Forelimb muscle (tissue), 1 donor: ENCODE measurements at regions not wholly inside any gene's neighbourhood (a gene's known extent, or its start where the extent isn't known, plus 50 kb on each side); places are given as distances from the start of the nearest gene placed in this dataset.
"Not testable (repeated sequence)": the region's sequence is repeated elsewhere in the genome, so short reads cannot be mapped to it uniquely, and the experiment has no call there.

Experiments used
- DNase-seq: peaks from one replicate; pipeline ENCODE4 v3.0.0-alpha.2; 2013; ENCODE audit warnings: low read depth

DNA sequence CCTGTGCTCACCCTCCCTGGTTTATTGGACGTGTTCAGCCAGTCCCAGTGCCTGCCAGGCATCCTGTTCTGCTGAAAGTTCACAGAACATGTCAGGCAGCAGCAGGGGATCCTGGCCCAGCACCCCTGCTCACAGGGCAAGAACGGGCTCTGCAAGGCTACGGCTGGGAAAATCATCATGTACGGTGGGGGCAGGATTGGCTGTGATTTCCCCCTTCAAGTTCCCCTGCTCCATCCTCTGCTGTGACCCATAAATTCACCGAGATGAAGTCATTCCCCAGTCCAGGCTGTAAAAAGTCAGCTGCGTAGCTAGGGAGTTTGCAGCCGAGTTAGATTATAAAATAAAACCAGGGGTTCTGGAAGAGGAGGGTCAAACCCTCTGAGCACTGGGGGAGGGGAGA, 484.1 kb upstream of the ZMIZ1 start:
- DNase-seq = no peak

DNA sequence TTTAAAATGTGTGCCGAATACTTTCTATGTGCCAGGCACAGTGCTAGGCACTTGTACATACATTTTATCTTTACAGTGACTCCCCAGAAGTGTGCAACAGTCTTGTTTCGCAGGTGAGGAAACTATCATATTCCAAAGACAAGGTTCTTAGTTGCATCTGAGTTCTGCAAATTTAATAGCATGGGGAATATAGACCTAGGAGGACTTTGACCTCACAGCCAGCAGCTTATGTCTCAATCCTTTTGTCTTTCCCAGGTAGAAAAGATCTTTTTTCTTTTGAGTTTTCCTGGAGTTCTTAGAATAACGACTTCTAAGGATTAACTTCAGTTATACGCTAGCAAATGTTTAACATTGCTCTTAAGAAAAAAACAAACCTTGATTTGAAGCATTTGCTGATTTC, 482.8 kb upstream of the ZMIZ1 start:
- DNase-seq = no peak

DNA sequence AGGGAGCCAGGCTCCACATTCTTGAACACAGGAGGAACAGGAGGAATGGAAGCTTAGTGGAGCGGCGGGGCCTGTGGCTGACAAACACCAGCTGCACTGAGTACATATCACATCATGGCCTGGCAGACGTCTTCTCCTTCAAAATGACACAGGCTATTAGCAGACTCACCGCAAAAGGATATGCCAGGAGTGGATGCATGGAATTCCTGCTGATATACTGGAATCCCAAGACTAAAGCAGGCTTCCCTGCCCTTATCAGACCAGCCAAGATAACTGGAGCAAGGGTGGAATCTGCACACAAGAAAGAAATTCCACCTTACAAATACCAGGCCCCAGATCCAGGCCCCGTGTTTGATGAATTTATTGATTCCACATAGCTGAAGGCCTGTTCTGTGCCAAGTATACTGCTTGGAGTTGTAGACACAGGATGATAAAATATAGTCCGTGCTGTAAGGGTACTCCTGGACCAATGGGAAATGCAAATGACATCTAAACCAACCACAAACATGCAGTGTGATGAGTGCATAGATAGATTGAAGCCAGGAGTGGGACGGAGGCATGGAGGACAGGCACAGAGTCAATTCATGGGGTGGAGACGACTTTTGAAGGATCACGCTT, 480.5 kb upstream of the ZMIZ1 start:
- no peak for DNase-seq

DNA sequence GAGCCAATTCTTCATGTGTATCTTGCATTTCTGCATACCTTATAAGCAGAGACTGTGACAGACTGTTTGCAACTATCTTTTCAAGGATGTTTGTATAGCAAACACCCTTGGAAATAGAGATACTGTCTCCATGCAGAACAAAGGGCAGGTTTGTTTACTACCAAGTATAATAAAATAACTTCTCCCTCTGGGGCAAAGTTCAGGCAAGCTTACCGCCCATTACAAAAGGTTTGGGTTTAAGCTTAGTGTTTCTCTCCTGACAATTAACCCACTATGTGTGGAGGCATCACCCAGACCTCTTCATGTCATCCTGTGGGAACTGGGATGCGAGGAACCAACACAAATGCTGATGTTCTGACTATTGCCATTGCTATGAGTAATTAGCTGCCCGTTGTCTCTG, 479.1 kb upstream of the ZMIZ1 start:
- DNase-seq = no peak

- no peak for DNase-seq
Observed at GRCh38 chr10:78591066-78591465, 477.7 kb upstream of the ZMIZ1 start.

GRCh38 chr10:78594559-78595268, 474.1 kb upstream of the ZMIZ1 start:
- no peak for DNase-seq

- no peak for DNase-seq
Observed at GRCh38 chr10:78595269-78595619, 473.5 kb upstream of the ZMIZ1 start.

- DNase-seq = no peak
Observed at GRCh38 chr10:78596556-78596955, 472.2 kb upstream of the ZMIZ1 start.

DNA sequence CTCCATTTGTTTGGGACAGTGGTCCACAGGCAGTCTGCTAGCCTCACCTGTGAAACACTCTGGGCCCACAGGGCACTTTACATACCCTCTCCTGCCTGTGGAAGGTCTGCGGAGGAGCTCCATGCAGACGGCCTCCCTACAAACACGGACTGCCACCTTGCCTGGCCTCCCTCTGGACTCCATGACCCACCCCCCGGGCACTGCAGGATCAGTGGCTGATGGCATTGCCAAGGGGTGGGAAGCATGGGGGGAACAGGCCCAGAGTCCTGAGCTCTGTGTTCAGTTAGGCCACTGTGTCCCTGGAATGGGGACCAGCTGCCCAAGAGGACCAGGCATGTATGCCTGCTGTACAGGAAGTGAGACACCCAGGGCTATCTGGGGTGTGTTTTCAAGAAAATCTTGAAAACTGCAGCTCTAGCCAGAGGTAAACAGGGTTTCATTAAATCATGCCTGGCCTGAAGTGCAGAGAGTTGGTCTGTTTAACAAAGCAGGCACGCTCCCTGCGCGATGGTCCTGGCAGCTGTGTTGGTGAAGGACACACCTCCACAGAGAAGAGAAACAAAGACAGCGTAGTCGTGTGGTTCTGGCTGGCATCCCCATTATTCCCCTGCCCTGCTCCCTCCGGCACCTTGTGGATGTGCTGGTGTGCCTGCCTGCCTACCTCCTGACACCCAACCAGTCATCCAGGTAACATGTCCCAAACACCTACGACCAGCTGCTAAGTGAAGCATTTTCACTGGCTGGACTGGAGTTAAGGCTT, 470.8 kb upstream of the ZMIZ1 start:
- no peak for DNase-seq

DNA sequence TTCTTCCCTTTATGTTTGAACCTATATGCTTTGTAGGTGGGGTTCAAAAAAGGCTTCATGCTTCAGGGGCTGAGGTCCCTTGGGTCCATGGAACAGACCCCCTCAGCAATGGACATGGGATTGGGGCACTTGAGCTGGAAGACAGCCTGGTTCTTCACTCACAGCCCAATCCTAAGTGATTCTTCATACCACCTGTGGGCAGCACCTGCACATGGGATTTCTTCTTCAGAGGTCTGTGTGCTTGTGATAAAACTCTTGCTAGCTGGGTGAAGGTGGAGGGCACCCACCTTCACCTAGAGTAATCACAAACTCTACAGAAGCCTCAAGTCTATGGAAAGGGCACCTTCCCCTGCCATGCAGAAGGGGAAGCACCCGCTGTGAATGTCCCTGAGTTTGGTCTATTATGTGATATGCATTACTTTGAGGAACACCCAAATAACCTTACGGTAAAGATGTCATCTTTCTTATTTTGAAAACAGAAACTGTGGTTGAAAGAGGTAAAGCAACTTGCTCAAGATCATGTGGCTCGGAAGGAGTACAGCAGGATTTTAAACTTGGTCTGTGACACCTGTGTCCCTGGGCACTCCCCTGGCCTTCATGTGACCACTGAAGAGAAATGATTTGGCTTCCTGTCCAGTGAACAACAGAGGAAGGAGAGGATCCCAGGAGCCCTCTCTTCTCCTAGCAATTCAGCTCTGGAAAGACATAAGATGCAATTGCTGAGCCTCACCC, 469.5 kb upstream of the ZMIZ1 start:
- no peak for DNase-seq

GRCh38 chr10:78600121-78600665, 468.6 kb upstream of the ZMIZ1 start:
- DNase-seq = no peak

GRCh38 chr10:78600740-78601139, 468.0 kb upstream of the ZMIZ1 start:
- DNase-seq = no peak

DNA sequence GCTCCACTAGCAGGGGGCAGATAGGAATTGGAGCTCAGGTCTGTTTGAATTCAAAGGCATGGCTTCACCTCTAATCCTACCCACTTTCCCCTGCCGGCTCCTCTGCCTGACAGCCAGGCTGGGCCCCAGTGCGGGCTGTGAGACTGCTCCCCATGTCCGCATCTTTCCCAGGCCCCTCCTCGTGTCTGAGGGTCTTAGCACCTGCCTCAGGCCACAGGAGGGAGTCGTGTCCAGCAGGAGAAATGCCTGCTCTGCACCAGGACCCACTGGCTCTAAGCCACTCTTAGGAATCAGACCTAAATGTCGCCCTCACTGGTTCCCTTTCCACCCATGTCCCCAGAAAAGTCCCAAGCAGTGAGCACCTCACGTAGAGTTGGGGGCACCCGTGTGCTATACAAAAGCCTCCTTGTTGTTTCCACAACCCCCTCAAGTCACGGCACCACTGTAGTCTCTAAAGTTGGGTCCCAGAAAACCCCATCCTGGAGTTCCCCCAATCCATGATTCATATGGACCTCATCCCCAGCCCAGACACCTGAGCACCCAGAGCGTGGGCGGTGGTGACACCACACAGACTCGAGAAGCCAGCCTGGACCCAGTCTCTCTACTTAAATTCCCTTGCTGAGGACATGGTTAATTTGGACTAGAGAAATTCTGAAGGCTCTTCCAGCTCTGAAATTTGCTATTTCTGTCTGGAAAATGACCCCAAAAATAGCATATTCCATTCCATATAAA, 466.4 kb upstream of the ZMIZ1 start:
- no peak for DNase-seq

GRCh38 chr10:78604286-78604685, 464.5 kb upstream of the ZMIZ1 start:
- DNase-seq = no peak

DNA sequence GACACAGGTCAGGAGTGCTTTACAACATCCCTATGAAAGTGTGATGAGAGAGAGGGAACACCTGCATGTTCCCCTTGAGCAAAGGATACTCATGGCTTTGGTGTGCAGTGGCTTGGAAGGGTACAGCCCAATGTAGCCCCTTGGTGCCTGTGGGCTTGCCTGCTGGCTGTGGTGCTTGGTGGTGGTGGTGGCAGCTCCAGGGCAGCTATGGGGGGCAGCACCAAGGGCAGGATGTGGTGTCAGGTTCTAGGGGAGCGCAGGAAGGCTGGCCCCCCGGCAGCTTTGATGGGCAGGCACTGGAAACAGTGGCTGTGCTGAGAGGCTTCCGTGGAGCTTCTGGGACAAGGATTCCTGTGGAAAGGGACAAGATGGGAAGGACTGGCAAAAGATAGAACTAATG, 464.0 kb upstream of the ZMIZ1 start:
- no peak for DNase-seq

- no peak for DNase-seq
Observed at GRCh38 chr10:78605800-78606350, 462.9 kb upstream of the ZMIZ1 start.

- not testable (repeated sequence) for DNase-seq
Observed at GRCh38 chr10:78606766-78607165, 462.0 kb upstream of the ZMIZ1 start.

GRCh38 chr10:78609976-78610375, 458.8 kb upstream of the ZMIZ1 start:
- no peak for DNase-seq

DNA sequence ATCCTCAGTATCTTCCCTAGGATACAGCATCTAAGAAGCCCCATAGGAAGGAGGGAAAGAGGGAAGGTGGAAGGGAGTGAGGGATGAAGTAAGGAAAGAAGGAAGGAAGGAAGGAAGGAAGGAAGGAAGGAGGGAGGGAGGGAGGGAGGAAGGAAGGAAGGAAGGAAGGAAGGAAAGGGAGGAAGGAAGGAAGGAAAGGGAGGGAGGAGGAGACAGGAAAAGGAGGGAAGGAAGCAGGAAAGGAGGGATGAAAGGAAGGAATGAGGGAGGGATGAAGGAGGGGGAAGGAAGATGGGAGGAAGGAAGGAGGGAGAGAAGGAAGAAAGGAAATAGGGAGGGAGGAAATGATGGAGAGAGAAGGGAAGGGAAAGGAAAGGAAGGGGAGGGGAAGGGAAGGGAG, 455.6 kb upstream of the ZMIZ1 start:
- DNase-seq = no peak

DNA sequence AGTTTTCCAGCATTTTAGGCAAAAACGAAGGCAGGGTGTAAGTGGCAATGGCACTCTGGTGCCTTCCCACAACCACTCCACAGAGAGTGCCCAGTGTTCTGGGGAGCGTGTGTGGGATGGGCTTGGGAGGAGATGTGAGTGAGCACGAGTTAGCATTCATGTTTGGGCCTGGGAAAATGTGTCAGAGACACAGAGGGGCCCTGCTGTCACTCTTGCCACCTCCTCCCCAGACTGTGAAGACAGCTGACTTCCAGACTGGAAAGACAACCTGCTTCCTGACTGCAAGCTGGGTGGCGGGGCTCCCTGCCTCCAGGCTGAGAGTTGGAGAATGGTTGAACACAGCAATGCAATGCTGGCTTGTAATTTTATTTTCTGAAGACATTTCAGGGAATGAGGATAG, 454.5 kb upstream of the ZMIZ1 start:
- DNase-seq = no peak

DNA sequence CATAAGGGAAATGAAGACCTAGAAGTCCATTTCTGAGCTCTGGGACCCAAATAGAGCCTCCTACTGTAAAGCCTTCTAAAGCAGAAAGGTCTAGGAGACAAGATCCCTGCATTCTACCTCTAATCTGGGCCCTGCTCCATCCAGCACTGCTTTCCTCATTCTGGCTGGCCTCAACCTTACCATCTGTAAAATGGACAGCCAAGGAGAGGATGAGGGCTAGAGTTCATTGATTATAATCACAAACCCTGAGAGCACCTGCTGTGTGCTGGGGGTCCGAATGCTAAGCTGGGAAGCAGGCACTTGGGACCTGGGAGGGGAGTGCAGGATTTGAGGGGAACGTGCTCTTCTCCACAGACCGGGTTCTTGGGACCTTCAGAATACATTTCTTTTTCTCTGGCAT, 454.0 kb upstream of the ZMIZ1 start:
- no peak for DNase-seq
